NCI-H526 (cell line): ENCODE measurements at regions not wholly inside any gene's neighbourhood (a gene's known extent, or its start where the extent isn't known, plus 50 kb on each side); places are given as distances from the start of the nearest gene placed in this dataset.

Source experiments
- DNase-seq, 2 experiments: peaks; one replicate each; lab custom pipeline; 2025; lab: John Stamatoyannopoulos, UW

- DNase-seq = no peak
Measured at GRCh38 chr16:74094514-74094913, 202.1 kb upstream of the PSMD7 start.

- no peak for DNase-seq
Measured at GRCh38 chr16:74092336-74092735, 204.3 kb upstream of the PSMD7 start.

- no peak for DNase-seq
Measured at GRCh38 chr16:74090871-74091270, 205.7 kb upstream of the PSMD7 start.

GRCh38 chr16:74083541-74083940, 213.1 kb upstream of the PSMD7 start:
- DNase-seq = peak; percentile 60 to 65

- DNase-seq = no peak
Measured at GRCh38 chr16:74080311-74080710, 216.3 kb upstream of the PSMD7 start.

GRCh38 chr16:74079232-74079586, 217.4 kb upstream of the PSMD7 start:
- no peak for DNase-seq

GRCh38 chr16:74078511-74079231, 217.9 kb upstream of the PSMD7 start:
- no peak for DNase-seq

GRCh38 chr16:74076568-74076967, 220.0 kb upstream of the PSMD7 start:
- no peak for DNase-seq

GRCh38 chr16:74075393-74075792, 221.2 kb upstream of the PSMD7 start:
- no peak for DNase-seq

- no peak for DNase-seq
Measured at GRCh38 chr16:74073456-74073855, 223.2 kb upstream of the PSMD7 start.

GRCh38 chr16:74071996-74072535, 224.5 kb upstream of the PSMD7 start:
- DNase-seq = no peak

GRCh38 chr16:74070237-74070636, 226.4 kb upstream of the PSMD7 start:
- DNase-seq = no peak

- DNase-seq = no peak
Measured at GRCh38 chr16:74064120-74064735, 232.4 kb upstream of the PSMD7 start.

GRCh38 chr16:74053826-74054225, 242.8 kb upstream of the PSMD7 start:
- no peak for DNase-seq

GRCh38 chr16:74053312-74053711, 243.3 kb upstream of the PSMD7 start:
- DNase-seq = no peak

- no peak for DNase-seq
Measured at GRCh38 chr16:74052016-74052415, 244.6 kb upstream of the PSMD7 start.

- no peak for DNase-seq
Measured at GRCh38 chr16:74049027-74049426, 247.6 kb upstream of the PSMD7 start.

- DNase-seq = no peak
Measured at GRCh38 chr16:74046524-74046923, 250.1 kb upstream of the PSMD7 start.

- no peak for DNase-seq
Measured at GRCh38 chr16:74045513-74045912, 251.1 kb upstream of the PSMD7 start.

- DNase-seq = peak in 1 of 2 experiments; percentile 16
Measured at GRCh38 chr16:74035816-74036215, 260.8 kb upstream of the PSMD7 start.

- DNase-seq = peak in 1 of 2 experiments; percentile 37
Measured at GRCh38 chr16:74034862-74035261, 261.8 kb upstream of the PSMD7 start.

GRCh38 chr16:74034200-74034599, 262.4 kb upstream of the PSMD7 start:
- no peak for DNase-seq

GRCh38 chr16:74033441-74033995, 263.1 kb upstream of the PSMD7 start:
- peak in 1 of 2 experiments; percentile 51 for DNase-seq
